Hematopoietic multipotent progenitor cell treated with erythropoietin and hydrocortisone succinate and interleukin-3 and kit ligand, for 17 days (in vitro differentiated cells): ENCODE measurements at regions not wholly inside any gene's neighbourhood (a gene's known extent, or its start where the extent isn't known, plus 50 kb on each side); places are given as distances from the start of the nearest gene placed in this dataset.

Source experiments
- DNase-seq: peaks from one replicate; pipeline ENCODE4 v3.0.0-alpha.2; 2015; ENCODE audit warnings: low spot score

DNA sequence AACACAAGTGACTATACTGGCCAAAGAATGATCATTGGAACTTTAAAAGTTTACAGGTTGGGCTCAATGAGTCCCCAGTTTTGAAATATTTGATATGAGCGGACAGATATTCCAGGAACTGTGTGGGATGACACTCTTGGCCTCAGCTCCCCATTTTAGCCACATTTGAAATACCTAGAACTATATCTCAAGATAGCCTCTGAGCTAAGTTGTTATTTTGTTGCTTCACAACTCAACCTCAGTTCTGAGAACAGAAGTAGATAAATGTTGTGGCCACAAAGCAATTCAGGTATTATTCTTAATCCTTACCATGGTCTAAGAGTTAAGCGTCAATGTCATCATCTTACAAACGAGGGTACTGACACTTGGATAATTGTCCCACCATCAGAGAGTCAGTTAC, 172.2 kb upstream of the SETBP1 start:
- no peak for DNase-seq

- no peak for DNase-seq
Measured at GRCh38 chr18:44509048-44509447, 171.6 kb upstream of the SETBP1 start.

GRCh38 chr18:44510390-44510789, 170.3 kb upstream of the SETBP1 start:
- DNase-seq, result no peak

- no peak for DNase-seq
Measured at GRCh38 chr18:44513233-44513632, 167.5 kb upstream of the SETBP1 start.

DNA sequence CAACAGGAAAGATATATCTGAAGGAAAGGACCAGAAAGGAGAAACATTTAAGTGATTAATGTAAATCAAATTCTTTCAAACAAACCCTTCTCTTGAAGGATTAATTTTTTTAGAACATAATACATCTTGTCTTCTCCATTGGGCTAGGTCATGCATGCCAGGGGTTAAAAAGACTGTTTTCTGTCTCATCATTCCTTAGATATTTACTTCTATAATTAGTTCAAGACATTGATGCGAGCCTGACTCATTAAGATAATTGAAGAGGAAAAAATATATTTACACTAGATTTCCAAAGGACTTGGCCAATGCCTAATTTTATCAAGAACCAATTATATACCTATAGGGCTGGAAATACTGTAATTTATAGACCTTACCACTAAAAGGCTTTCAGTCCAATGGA, 166.6 kb upstream of the SETBP1 start:
- no peak for DNase-seq

GRCh38 chr18:44514766-44515165, 165.9 kb upstream of the SETBP1 start:
- DNase-seq, result no peak

- no peak for DNase-seq
Measured at GRCh38 chr18:44516450-44516849, 164.2 kb upstream of the SETBP1 start.

- DNase-seq, result no peak
Measured at GRCh38 chr18:44517136-44517535, 163.6 kb upstream of the SETBP1 start.

DNA sequence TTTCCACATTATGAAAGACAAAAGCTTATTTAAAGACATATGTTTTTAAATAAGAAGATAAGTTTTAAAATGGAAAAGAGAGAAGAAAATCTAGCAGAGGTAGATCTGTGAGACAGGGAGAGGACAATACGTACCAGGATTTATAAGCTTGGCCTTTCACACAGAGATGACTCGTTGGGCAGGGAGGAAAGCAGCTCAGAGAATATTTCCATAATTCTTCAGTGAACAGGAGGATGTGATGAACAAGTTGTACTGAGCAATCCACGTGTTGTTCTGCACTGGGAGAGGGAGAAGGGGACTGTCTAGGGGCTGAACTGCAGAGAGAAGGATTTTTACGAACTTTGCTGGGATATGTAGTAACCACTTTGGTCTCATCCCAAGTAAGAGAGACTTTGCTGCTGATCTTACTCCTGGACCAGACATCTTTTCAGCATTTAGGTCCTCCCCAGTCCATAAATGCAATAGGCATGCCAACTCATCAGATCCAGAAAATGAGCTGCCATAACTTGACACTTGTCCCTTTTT, 162.5 kb upstream of the SETBP1 start:
- no peak for DNase-seq

DNA sequence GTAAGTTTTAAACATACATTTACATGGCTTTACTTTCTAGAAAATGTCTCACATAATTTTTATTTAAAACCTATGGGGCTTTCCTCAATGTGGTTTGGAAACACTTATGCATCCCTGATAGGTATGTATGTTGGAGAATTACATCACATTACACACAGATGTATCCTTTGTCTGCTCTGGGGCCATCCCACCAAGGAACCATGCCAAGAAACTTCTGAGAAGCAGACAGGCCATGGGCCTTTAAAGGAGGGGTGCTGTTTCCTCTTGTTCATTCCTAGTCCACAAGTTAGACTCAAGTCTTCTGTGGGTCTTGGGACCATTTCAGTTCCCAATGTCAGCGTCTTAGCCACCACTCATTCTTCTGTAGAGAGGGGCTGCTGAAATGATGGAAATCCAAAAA, 162.0 kb upstream of the SETBP1 start:
- no peak for DNase-seq

GRCh38 chr18:44520981-44521667, 159.6 kb upstream of the SETBP1 start:
- DNase-seq, result no peak

DNA sequence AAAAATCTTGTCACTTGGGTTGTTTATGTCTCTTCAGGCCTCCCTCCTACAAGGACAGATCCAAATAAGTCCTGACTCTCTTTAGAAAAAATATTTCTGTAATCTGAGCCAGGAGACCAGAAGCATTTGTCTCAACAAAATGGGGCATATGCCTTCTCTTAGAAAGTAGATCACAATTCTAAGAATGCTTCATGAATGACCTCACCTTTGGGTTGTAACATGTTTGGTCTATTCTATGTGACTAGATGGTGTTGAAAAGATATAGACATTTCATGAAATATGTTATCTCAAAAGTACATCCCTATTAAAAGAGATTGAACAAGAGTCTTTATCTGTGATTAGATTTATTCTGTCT, 159.0 kb upstream of the SETBP1 start:
- DNase-seq, result no peak

- no peak for DNase-seq
Measured at GRCh38 chr18:44526705-44527415, 153.8 kb upstream of the SETBP1 start.

DNA sequence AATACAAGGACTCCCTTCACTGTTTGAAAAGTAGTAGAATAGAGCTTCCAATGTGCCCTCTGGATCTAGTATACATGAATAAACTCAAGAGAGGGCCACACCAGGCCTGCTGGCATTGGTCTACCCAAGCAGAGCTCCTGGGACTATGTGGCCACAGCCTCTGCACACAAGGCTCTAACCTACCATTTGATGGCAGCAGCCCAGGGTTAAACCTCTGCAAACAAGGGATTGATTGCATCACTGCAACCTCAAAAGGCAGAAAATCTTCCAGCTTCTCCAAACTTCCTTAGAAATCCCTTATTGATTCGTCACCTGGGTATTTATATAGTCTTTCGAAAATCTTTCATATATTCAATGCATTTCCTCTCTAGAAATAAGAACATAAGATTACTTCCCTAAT, 147.6 kb upstream of the SETBP1 start:
- no peak for DNase-seq

GRCh38 chr18:44536046-44536445, 144.6 kb upstream of the SETBP1 start:
- DNase-seq, result no peak

DNA sequence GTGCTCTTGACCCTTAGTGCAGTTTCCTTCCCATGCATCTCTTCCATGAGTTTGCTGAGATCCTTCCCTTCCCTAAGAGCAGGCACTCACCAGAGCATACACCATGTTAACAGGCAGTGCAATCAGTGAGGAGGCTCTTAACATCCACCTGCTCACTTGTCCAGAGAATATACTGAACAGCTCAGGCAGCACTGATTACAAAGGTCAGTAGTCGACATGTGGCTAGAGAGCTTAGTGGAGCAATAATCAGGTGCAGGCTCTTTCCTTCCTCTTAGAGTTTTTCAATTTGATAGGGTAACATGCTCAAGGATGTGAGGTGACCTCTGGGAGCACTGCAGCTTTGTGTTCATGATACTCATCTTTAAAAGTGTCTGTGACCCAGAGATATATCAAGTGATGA, 144.1 kb upstream of the SETBP1 start:
- DNase-seq, result no peak

GRCh38 chr18:44537526-44537925, 143.2 kb upstream of the SETBP1 start:
- DNase-seq, result no peak

GRCh38 chr18:44539926-44540325, 140.8 kb upstream of the SETBP1 start:
- no peak for DNase-seq

GRCh38 chr18:44541159-44541558, 139.5 kb upstream of the SETBP1 start:
- no peak for DNase-seq

DNA sequence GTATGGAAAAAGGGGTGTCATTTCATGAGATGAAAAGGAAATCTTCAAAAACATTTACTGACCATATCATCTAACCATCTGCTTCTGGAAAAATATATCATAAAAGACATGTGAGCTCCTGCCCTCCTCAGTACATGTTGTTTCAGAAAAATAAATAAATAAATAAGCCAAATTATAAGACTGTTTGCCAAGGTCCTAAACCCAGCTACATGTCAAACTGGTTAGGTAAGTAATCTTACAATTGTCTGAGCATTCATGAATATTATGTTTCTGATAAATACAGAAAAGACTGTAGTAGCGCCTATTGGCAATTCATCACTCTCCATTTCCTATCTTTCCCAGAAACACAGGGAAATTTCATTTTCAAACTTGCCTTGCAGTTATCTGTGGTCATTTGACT, 138.9 kb upstream of the SETBP1 start:
- no peak for DNase-seq

DNA sequence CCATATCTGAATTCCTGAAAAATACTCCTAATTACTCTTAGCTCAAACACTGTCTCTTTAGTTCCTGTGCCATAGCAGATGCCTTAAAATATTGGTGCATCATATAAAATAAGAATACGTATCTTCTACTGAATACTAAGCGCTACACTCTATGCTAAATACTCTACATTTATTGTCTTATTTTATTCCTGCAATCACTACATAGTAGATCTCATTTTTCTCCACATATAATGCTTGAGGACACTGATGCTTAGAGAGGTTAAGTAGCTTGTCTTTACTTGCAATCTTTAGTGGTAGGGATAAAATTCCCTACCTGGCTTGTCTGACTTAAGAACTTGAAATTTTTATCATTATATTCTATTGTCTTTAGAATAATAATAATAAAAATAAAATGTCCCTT, 137.3 kb upstream of the SETBP1 start:
- DNase-seq, result no peak

GRCh38 chr18:44545359-44545985, 135.2 kb upstream of the SETBP1 start:
- DNase-seq, result no peak

GRCh38 chr18:44546954-44547353, 133.7 kb upstream of the SETBP1 start:
- DNase-seq, result no peak
